ENCODE measurements at regions not wholly inside any gene's neighbourhood (a gene's known extent, or its start where the extent isn't known, plus 50 kb on each side); places are given as distances from the start of the nearest gene placed in this dataset.

- Histone ChIP-seq H3K9me3 (ENCODE audit: low read length) (peaks cover 3% of the 10 kb centered on the region), H3K9me2 (ENCODE audit: insufficient read depth, low read length) (no peaks in the 10 kb centered on the region), H3F3A (ENCODE audit: insufficient read depth, low read length, poor library complexity, severe bottlenecking) (no peaks in the 10 kb centered on the region), H3K27me3 (ENCODE audit: insufficient read depth, low read depth, low read length) (no peaks in the 10 kb centered on the region), H2AFZ (ENCODE audit: low read depth, low read length) (no peak overlapping the region), H3K9ac (ENCODE audit: low read length) (no peak overlapping the region), H3K79me2 (replicated peaks; ENCODE audit: insufficient read depth, low read length) (no peaks in the 10 kb centered on the region), H4K20me1 (ENCODE audit: insufficient read depth) (no peaks in the 10 kb centered on the region), H3K4me2 (ENCODE audit: low read length) (no peak overlapping the region), H3K27ac (ENCODE audit: low read length) (no peak overlapping the region), H3K4me3 (ENCODE audit: low read length) (no peak overlapping the region), H3K36me3 (ENCODE audit: insufficient read depth, low read length) (no peaks in the 10 kb centered on the region)
- TF ChIP-seq POLR2AphosphoS5 (IDR thresholded peaks at IDR 0.05): no peak
- TF ChIP-seq MXI1 (conservative IDR thresholded peaks at IDR 0.05; ENCODE audit: poor library complexity, severe bottlenecking): no peak
- TF ChIP-seq CTCF (IDR thresholded peaks at IDR 0.05; ENCODE audit: poor library complexity, severe bottlenecking): no peak
- no peak for TF ChIP-seq TAF1 (IDR thresholded peaks at IDR 0.05; ENCODE audit: low read depth)
- TF ChIP-seq RAD21 (conservative IDR thresholded peaks at IDR 0.05): no peak
- TF ChIP-seq, protein P1, sequence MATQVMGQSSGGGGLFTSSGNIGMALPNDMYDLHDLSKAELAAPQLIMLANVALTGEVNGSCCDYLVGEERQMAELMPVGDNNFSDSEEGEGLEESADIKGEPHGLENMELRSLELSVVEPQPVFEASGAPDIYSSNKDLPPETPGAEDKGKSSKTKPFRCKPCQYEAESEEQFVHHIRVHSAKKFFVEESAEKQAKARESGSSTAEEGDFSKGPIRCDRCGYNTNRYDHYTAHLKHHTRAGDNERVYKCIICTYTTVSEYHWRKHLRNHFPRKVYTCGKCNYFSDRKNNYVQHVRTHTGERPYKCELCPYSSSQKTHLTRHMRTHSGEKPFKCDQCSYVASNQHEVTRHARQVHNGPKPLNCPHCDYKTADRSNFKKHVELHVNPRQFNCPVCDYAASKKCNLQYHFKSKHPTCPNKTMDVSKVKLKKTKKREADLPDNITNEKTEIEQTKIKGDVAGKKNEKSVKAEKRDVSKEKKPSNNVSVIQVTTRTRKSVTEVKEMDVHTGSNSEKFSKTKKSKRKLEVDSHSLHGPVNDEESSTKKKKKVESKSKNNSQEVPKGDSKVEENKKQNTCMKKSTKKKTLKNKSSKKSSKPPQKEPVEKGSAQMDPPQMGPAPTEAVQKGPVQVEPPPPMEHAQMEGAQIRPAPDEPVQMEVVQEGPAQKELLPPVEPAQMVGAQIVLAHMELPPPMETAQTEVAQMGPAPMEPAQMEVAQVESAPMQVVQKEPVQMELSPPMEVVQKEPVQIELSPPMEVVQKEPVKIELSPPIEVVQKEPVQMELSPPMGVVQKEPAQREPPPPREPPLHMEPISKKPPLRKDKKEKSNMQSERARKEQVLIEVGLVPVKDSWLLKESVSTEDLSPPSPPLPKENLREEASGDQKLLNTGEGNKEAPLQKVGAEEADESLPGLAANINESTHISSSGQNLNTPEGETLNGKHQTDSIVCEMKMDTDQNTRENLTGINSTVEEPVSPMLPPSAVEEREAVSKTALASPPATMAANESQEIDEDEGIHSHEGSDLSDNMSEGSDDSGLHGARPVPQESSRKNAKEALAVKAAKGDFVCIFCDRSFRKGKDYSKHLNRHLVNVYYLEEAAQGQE (IDR thresholded peaks at IDR 0.05; ENCODE audit: borderline replicate concordance): no peak
- no peak for TF ChIP-seq EP300 (conservative IDR thresholded peaks at IDR 0.05; ENCODE audit: poor library complexity, severe bottlenecking)
- TF ChIP-seq EZH2 (IDR thresholded peaks at IDR 0.05; ENCODE audit: borderline replicate concordance, insufficient read depth, low read length, poor library complexity, severe bottlenecking): no peak
- no peak for TF ChIP-seq SMC3 (conservative IDR thresholded peaks at IDR 0.05; ENCODE audit: poor library complexity)
These were observed 287.5 kb downstream of the HLX start for GRCh38 chr1:221166559-221167318.

- Histone ChIP-seq H3K4me3 (ENCODE audit: low read length) (peak overlapping the region; percentile 6), H3K27ac (ENCODE audit: low read length) (peak overlapping the region; percentile 58)
These were observed 290.2 kb downstream of the HLX start for GRCh38 chr1:221169447-221169889.

More at GRCh38 chr1:221169447-221169889, 290.2 kb downstream of the HLX start:
- Histone ChIP-seq H3K9me2 (ENCODE audit: insufficient read depth, low read length) (no peaks in the 10 kb centered on the region), H3K36me3 (ENCODE audit: insufficient read depth, low read length) (no peaks in the 10 kb centered on the region), H3K4me2 (ENCODE audit: low read length) (no peak overlapping the region), H2AFZ (ENCODE audit: low read depth, low read length) (no peak overlapping the region), H3K79me2 (replicated peaks; ENCODE audit: insufficient read depth, low read length) (no peaks in the 10 kb centered on the region), H3K9ac (ENCODE audit: low read length) (no peak overlapping the region), H3F3A (ENCODE audit: insufficient read depth, low read length, poor library complexity, severe bottlenecking) (no peaks in the 10 kb centered on the region), H3K27me3 (ENCODE audit: insufficient read depth, low read depth, low read length) (no peaks in the 10 kb centered on the region), H4K20me1 (ENCODE audit: insufficient read depth) (no peaks in the 10 kb centered on the region), H3K9me3 (ENCODE audit: low read length) (peaks cover 4% of the 10 kb centered on the region)
- TF ChIP-seq EZH2 (IDR thresholded peaks at IDR 0.05; ENCODE audit: borderline replicate concordance, insufficient read depth, low read length, poor library complexity, severe bottlenecking) (no peak), TAF1 (IDR thresholded peaks at IDR 0.05; ENCODE audit: low read depth) (no peak), POLR2AphosphoS5 (IDR thresholded peaks at IDR 0.05) (peak; percentile 90), EP300 (conservative IDR thresholded peaks at IDR 0.05; ENCODE audit: poor library complexity, severe bottlenecking) (peak; percentile 94), CTCF (IDR thresholded peaks at IDR 0.05; ENCODE audit: poor library complexity, severe bottlenecking) (no peak), MXI1 (conservative IDR thresholded peaks at IDR 0.05; ENCODE audit: poor library complexity, severe bottlenecking) (no peak), SMC3 (conservative IDR thresholded peaks at IDR 0.05; ENCODE audit: poor library complexity) (no peak), RAD21 (conservative IDR thresholded peaks at IDR 0.05) (no peak)
- TF ChIP-seq, protein P1 (IDR thresholded peaks at IDR 0.05; ENCODE audit: borderline replicate concordance): peak; percentile 99
